ENCODE measurements at regions not wholly inside any gene's neighbourhood (a gene's known extent, or its start where the extent isn't known, plus 50 kb on each side); places are given as distances from the start of the nearest gene placed in this dataset.
"Not testable (repeated sequence)": the region's sequence is repeated elsewhere in the genome, so short reads cannot be mapped to it uniquely, and the experiment has no call there.

DNA sequence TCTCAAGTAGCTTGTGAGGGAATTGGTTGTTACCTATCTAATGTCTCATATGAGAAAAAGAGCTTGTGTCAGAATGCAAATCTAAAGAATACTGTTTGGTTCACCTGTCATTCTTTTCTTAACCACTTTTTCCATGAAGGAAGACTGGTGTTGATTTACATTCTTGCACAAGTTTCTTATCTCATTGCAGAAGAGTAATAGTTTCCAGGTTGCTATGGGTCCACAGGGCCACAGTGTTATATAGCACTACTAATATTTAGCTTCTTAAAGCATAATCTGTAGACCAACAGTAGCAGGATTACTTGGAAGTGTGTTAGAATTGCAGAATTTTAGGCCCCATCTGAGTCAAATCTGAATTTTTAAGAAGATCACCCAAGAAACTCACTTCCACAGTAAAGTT is 697.5 kb downstream of the GBE1 start:
- intact Hi-C loops (cut with DNase I; ENCODE audit: low total_unique reads): no loop called here
- Histone ChIP-seq H3K4me3 (no peak overlapping the region), H3K27ac (no peak overlapping the region), H3K4me1 (no peaks in the 10 kb centered on the region), H3K9me3 (no peaks in the 10 kb centered on the region), H3K36me3 (ENCODE audit: low read depth, missing control alignments) (no peaks in the 10 kb centered on the region), H3K27me3 (no peaks in the 10 kb centered on the region)
- TF ChIP-seq, protein P1, sequence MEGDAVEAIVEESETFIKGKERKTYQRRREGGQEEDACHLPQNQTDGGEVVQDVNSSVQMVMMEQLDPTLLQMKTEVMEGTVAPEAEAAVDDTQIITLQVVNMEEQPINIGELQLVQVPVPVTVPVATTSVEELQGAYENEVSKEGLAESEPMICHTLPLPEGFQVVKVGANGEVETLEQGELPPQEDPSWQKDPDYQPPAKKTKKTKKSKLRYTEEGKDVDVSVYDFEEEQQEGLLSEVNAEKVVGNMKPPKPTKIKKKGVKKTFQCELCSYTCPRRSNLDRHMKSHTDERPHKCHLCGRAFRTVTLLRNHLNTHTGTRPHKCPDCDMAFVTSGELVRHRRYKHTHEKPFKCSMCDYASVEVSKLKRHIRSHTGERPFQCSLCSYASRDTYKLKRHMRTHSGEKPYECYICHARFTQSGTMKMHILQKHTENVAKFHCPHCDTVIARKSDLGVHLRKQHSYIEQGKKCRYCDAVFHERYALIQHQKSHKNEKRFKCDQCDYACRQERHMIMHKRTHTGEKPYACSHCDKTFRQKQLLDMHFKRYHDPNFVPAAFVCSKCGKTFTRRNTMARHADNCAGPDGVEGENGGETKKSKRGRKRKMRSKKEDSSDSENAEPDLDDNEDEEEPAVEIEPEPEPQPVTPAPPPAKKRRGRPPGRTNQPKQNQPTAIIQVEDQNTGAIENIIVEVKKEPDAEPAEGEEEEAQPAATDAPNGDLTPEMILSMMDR (IDR thresholded peaks at IDR 0.05): no peak
- no peak for TF ChIP-seq POLR2A (IDR thresholded peaks at IDR 0.05)
- no peak for DNase-seq

DNA sequence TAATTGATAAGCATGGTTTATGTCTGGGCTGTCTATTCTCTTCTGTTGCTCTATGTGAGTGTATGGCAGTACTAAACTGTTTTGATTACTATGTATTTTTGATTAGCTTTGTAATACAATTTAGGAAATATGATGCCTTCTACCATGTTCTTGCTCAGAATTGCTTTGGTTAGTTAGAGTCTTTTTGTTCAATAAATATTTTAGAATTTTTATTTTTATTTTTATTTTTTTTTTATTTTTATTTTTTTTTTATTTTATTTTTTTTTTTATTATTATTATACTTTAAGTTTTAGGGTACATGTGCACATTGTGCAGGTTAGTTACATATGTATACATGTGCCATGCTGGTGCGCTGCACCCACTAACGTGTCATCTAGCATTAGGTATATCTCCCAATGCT is 710.3 kb downstream of the GBE1 start:
- 73 to 83% methylated on average over 2 of the region's 2 CpGs for WGBS, 2 donors
- intact Hi-C loops (cut with DNase I; ENCODE audit: low total_unique reads); H3K9me3 ChIP-seq; H3K4me1 ChIP-seq; H3K27me3 ChIP-seq; H3K36me3 ChIP-seq (ENCODE audit: low read depth, missing control alignments); H3K4me3 ChIP-seq; H3K27ac ChIP-seq; DNase-seq: not testable (repeated sequence)

DNA sequence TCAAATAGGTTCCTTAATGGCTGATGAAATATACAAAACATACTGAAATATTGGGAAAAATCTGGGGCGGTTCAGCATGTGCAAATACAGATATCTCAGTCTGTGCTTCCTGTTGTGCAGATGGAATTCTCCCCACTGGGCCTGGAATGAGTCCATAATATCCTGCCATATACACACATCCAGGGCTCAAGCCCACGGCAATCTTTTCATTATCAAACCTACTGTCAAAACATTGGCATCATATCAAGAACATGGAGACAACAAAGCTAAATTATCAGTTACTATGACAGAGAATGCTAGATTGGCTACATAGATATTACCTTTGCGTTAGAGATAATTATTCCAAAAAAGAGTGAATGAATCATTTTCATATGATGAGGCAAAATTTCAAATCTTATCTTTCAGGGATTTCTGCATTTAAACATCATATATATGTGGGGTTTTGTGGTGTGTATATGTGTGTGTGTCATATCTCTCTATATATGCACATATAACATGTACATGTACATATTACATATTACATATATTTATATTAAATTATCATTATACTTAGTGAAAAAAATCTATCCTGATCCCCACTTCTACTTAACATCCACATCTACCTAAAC is 713.3 kb downstream of the GBE1 start:
- Histone ChIP-seq H3K27me3 (no peaks in the 10 kb centered on the region), H3K9me3 (no peaks in the 10 kb centered on the region), H3K27ac (no peak overlapping the region), H3K4me3 (no peak overlapping the region), H3K36me3 (ENCODE audit: low read depth, missing control alignments) (no peaks in the 10 kb centered on the region), H3K4me1 (no peaks in the 10 kb centered on the region)
- intact Hi-C loops (cut with DNase I; ENCODE audit: low total_unique reads): no loop called here
- no peak for TF ChIP-seq POLR2A (IDR thresholded peaks at IDR 0.05)
- TF ChIP-seq, protein P1 (IDR thresholded peaks at IDR 0.05): no peak
- no peak for DNase-seq
- WGBS, 2 donors: 71 to 72% methylated on average over 3 of the region's 3 CpGs

DNA sequence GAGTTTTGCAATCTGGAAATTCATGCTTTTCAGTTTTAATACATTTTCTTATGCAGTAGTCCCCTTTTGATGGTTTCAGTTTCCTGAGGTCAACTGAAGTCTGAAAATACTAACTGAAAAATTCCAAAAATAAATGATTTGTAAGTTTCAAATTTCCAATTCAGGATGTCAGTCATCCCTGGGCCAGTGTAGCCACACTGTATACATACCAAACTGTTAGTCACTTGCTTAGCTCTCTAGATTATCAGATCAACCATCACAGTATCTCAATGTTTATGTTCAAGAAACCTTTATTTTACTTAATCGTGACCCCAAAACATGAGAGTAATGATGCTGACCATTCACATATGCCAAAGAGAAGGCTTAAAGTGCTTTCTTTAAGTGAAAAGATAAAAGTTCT is 715.5 kb downstream of the GBE1 start:
- Histone ChIP-seq H3K27ac (no peak overlapping the region), H3K4me1 (no peaks in the 10 kb centered on the region), H3K9me3 (no peaks in the 10 kb centered on the region), H3K36me3 (ENCODE audit: low read depth, missing control alignments) (no peaks in the 10 kb centered on the region), H3K4me3 (no peak overlapping the region), H3K27me3 (no peaks in the 10 kb centered on the region)
- 62 to 84% methylated on average over 1 of the region's 1 CpG for WGBS, 2 donors
- intact Hi-C loops (cut with DNase I; ENCODE audit: low total_unique reads): no loop called here
- TF ChIP-seq, protein P1 (IDR thresholded peaks at IDR 0.05): no peak
- TF ChIP-seq POLR2A (IDR thresholded peaks at IDR 0.05): no peak
- no peak for DNase-seq

DNA sequence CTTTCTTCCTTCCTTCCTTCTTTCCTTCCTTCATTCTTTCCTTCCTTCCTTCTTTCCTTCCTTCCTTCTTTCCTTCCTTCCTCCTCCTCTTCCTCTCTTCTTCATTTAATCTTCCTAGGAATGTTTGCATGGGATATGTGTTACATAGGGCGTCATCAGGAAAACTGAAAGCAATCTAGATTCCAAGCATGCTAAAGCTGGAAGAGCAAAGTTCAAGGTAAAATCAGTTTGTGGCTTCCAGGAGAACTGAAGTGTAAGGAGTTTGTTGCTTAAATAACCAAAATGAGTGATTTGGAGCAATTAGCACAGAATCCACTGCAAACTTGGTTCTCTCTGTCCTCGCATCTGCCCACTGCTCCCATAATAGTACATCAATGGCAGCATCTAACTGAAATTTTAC is 716.2 kb downstream of the GBE1 start:
- no peaks in the 10 kb centered on the region for H3K27me3 ChIP-seq
- TF ChIP-seq, protein P1 (IDR thresholded peaks at IDR 0.05): no peak
- no peak for TF ChIP-seq POLR2A (IDR thresholded peaks at IDR 0.05)
- no peaks in the 10 kb centered on the region for H3K36me3 ChIP-seq (ENCODE audit: low read depth, missing control alignments)
- no peaks in the 10 kb centered on the region for H3K9me3 ChIP-seq
- H3K4me1 ChIP-seq: no peaks in the 10 kb centered on the region
- WGBS, 2 donors: 49 to 60% methylated on average over 2 of the region's 2 CpGs
- intact Hi-C loops (cut with DNase I; ENCODE audit: low total_unique reads): no loop called here
- DNase-seq: no peak
- H3K27ac ChIP-seq: no peak overlapping the region
- no peak overlapping the region for H3K4me3 ChIP-seq

All from testis (tissue), 2 donors.